HUES64 (cell line): ENCODE measurements at regions not wholly inside any gene's neighbourhood (a gene's known extent, or its start where the extent isn't known, plus 50 kb on each side); places are given as distances from the start of the nearest gene placed in this dataset.

Experiments used
- H3K27ac ChIP-seq: 2 replicates; pipeline ENCODE4 v1.7.0; 2013; ENCODE audit warnings: low read depth, low read length, inconsistent platforms
- H3K27me3 ChIP-seq: 2 replicates; pipeline ENCODE4 v1.6.1; 2013; ENCODE audit warnings: mild to moderate bottlenecking, low read length; ENCODE audit not compliant: insufficient read depth
- H3K36me3 ChIP-seq: 2 replicates; pipeline ENCODE4 v1.6.1; 2013; ENCODE audit warnings: mild to moderate bottlenecking, low read length; ENCODE audit not compliant: insufficient read depth
- H3K4me1 ChIP-seq: 2 replicates; pipeline ENCODE4 v1.6.1; 2013; ENCODE audit warnings: mild to moderate bottlenecking, low read length, moderate library complexity; ENCODE audit not compliant: insufficient read depth
- H3K4me3 ChIP-seq: 2 replicates; pipeline ENCODE4 v1.5.1; 2013; ENCODE audit warnings: mild to moderate bottlenecking, low read length, moderate library complexity
- H3K9ac ChIP-seq: 2 replicates; pipeline ENCODE4 v1.6.1; 2013; ENCODE audit warnings: mild to moderate bottlenecking, low read depth, low read length
- H3K9me3 ChIP-seq: 2 replicates; pipeline ENCODE4 v1.6.1; 2013; ENCODE audit warnings: low read depth, low read length; ENCODE audit not compliant: insufficient read depth
- WGBS: fragments of 150-250, 120-280 bp; methylation state at CpG from one replicate; pipeline ENCODE4 v1.1.7; 2013; ENCODE audit warnings: missing lambda C conversion rate; 5-methylcytosine and 5-hydroxymethylcytosine counted together

DNA sequence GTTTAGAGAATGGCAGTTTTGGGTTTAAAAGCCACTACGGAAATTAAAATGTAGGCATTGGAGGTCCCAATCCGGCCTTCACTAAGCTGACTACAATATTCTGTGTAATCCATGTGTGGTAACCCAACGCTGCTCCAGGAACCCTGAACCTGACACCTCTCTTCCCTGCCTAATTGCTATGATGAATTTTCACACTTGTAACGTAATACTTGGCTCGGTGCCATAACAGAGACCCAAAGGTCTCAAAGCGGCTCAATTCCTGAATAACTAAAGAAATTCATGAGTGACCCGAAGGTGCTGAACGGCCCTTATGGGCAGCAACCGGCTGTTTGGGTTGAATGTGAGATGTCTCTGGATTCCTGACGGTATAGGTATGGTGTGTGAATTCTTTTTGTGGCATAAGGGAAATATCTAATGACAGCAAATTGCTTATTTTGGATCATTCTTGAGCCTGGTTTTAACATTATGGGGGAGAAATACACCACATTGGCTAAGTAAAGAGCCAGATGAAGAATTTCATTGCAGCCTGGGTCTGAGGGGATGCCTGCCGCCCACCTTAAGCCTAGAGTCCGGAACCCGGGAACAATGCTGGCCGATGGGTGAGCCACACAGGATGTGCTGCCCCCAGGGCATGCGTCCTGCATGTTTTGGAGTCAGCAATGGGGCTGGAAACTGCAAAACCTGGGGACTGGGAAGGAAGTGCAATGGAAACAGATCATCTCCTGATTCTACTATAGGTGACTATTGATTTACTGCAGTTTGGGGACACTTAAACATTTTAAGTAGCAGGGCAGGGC lies 69.7 kb upstream of the FZD8 start:
- Histone ChIP-seq H3K9me3 (peaks cover 6% of the 10 kb centered on the region), H3K36me3 (no peaks in the 10 kb centered on the region), H3K9ac (no peak overlapping the region), H3K27me3 (no peaks in the 10 kb centered on the region), H3K4me1 (peaks cover 18% of the 10 kb centered on the region), H3K4me3 (no peak overlapping the region), H3K27ac (no peak overlapping the region)
- WGBS, result 74% methylated on average over 15 of the region's 15 CpGs

DNA sequence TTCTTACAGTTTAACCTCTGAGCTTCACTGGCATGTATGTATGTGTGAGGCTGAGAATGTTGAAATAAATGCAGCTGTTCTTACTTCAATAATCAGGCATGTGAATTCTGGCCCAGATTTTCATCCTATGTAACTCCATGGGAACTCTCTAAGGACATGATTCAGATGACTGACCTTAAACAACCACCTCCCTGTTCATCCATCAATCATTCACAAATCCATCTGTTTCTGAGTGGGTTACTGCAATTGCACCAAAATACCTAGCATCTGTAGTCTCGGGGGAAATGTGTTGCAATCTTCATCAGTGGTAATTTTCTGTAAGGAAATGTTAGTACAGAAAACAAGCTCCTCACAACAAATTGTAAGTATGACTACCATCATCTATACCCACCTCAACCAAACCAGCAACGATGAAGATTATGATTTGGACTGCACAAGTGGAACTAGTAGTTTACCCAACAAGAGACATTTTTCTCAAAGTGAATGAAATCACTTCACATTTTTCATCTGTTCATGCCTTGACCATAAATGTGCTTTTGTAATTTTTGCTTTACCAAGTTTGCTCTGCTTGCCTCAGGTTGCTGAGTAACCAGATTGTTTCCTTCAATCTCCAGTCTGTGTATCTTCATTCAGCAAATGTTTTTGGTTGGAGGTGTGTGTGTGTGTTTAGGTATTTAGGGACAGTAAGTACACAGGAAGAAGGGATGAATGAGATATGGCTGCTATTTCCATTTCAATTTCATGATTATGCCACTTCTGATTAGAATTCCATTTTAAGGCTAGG lies 65.7 kb upstream of the FZD8 start:
- Histone ChIP-seq H3K4me1 (peaks cover 25% of the 10 kb centered on the region), H3K4me3 (no peak overlapping the region), H3K27ac (no peak overlapping the region), H3K9me3 (peaks cover 8% of the 10 kb centered on the region; the same call in 1 of the 2 replicates), H3K27me3 (no peaks in the 10 kb centered on the region), H3K9ac (no peak overlapping the region), H3K36me3 (no peaks in the 10 kb centered on the region)
- 97% methylated on average over 1 of the region's 2 CpGs for WGBS

- H3K4me3 ChIP-seq, result no peak overlapping the region
- no CpG with 5 or more reads among the region's 3 CpGs for WGBS
Measured at GRCh38 chr10:35706959-35707358, 64.9 kb upstream of the FZD8 start.

GRCh38 chr10:35705671-35706070 lies 63.6 kb upstream of the FZD8 start:
- Histone ChIP-seq H3K9ac (no peak overlapping the region), H3K27me3 (no peaks in the 10 kb centered on the region), H3K4me1 (peaks cover 13% of the 10 kb centered on the region), H3K36me3 (no peaks in the 10 kb centered on the region), H3K9me3 (peaks cover 8% of the 10 kb centered on the region; the same call in 1 of the 2 replicates), H3K27ac (no peak overlapping the region), H3K4me3 (no peak overlapping the region)
- WGBS, result 89% methylated on average over 2 of the region's 2 CpGs

More at GRCh38 chr10:35706959-35707358, 64.9 kb upstream of the FZD8 start:
- Histone ChIP-seq H3K27ac (no peak overlapping the region), H3K27me3 (no peaks in the 10 kb centered on the region), H3K9ac (no peak overlapping the region), H3K9me3 (peaks cover 8% of the 10 kb centered on the region; the same call in 1 of the 2 replicates), H3K36me3 (no peaks in the 10 kb centered on the region), H3K4me1 (peaks cover 17% of the 10 kb centered on the region; the same call in 1 of the 2 replicates)

DNA sequence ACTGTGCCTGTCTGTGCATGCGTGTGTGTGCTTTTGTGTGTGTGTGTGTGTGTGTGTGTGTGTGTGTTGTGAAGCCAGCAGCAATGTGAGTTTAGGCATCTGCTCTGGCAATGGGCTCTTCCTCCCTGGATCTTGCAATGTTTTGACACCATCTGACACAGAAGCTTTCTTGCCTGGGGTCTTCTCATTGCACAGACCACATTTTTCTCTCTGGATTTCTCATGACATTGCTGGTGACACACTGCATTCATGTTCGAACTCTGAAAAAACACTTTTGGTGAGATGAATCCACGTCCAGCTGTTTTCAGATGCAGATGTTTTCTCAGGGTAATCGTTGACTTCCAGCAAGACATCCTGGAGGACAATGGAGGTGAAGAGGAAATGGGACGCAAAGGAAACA lies 63.0 kb upstream of the FZD8 start:
- no peaks in the 10 kb centered on the region for H3K36me3 ChIP-seq
- no peaks in the 10 kb centered on the region for H3K27me3 ChIP-seq
- H3K27ac ChIP-seq, result no peak overlapping the region
- no peak overlapping the region for H3K4me3 ChIP-seq
- H3K9ac ChIP-seq, result no peak overlapping the region
- 73% methylated on average over 5 of the region's 5 CpGs for WGBS
- H3K4me1 ChIP-seq, result peaks cover 17% of the 10 kb centered on the region
- peaks cover 8% of the 10 kb centered on the region; the same call in 1 of the 2 replicates for H3K9me3 ChIP-seq

- H3K9me3 ChIP-seq, result peaks cover 8% of the 10 kb centered on the region; the same call in 1 of the 2 replicates
- no peak overlapping the region for H3K27ac ChIP-seq
- H3K27me3 ChIP-seq, result no peaks in the 10 kb centered on the region
- H3K4me1 ChIP-seq, result peaks cover 23% of the 10 kb centered on the region
- no peak overlapping the region for H3K9ac ChIP-seq
- no peaks in the 10 kb centered on the region for H3K36me3 ChIP-seq
- H3K4me3 ChIP-seq, result no peak overlapping the region
Measured at GRCh38 chr10:35704401-35704800, 62.3 kb upstream of the FZD8 start.

DNA sequence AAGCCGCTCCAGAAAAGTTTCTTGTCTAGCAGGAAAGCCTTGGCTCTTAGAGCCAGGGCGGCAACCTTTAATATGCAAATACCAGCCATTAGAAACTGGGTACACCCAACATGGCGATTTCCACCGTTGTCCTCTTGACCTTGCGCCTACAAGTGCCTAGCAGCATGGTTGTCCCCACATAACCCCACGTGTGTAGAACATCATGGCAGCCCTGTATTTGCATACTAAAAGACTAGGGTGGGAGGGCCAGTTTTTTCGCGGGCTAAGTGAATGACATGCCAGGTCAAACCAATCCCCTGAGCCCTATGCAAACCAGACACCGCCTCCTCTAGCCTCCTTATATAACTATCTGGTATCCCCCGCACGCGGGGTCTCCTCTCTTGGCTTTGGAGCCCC lies 58.4 kb upstream of the FZD8 start:
- H3K36me3 ChIP-seq, result no peaks in the 10 kb centered on the region
- 53% methylated on average over 12 of the region's 12 CpGs for WGBS
- no peaks in the 10 kb centered on the region for H3K9me3 ChIP-seq
- H3K4me3 ChIP-seq, result no peak overlapping the region
- H3K27ac ChIP-seq, result no peak overlapping the region
- peaks cover 18% of the 10 kb centered on the region for H3K27me3 ChIP-seq
- peaks cover 38% of the 10 kb centered on the region for H3K4me1 ChIP-seq
- peak overlapping the region; percentile 4; the same call in 1 of the 2 replicates for H3K9ac ChIP-seq

DNA sequence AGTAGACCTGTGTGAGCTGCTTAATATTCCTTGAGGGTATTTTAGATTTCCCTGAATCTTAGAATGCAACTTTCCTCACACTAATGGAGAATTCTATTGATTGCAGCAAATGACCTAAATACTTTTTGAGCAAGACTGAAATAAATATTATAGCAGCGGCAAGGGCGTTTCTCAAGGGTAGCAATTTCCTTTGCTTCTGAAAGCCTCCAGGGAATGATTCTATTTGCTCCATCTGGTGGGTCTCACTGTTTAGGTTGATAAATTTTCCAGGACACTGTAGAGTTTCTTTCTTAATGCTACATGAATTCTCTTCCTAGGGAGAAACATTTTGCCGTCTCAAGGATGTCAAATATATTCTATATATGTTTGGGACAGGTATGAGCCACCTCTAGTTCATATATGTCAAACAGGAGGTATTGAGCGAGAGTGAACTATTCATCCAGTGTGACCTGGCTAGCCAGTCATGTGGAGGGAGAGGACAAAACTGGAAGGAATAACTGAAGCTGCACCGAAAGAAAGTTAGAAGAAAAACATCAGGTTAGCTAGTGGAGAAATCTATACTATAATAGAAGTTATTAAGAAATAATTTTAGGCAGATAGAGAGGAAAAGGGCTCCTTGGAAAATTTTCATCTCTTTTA lies 57.9 kb upstream of the FZD8 start:
- no peak overlapping the region for H3K27ac ChIP-seq
- no peak overlapping the region for H3K9ac ChIP-seq
- 89% methylated on average over 5 of the region's 5 CpGs for WGBS
- no peaks in the 10 kb centered on the region for H3K36me3 ChIP-seq
- H3K27me3 ChIP-seq, result peaks cover 19% of the 10 kb centered on the region
- peaks cover 34% of the 10 kb centered on the region for H3K4me1 ChIP-seq
- H3K9me3 ChIP-seq, result no peaks in the 10 kb centered on the region
- no peak overlapping the region for H3K4me3 ChIP-seq

DNA sequence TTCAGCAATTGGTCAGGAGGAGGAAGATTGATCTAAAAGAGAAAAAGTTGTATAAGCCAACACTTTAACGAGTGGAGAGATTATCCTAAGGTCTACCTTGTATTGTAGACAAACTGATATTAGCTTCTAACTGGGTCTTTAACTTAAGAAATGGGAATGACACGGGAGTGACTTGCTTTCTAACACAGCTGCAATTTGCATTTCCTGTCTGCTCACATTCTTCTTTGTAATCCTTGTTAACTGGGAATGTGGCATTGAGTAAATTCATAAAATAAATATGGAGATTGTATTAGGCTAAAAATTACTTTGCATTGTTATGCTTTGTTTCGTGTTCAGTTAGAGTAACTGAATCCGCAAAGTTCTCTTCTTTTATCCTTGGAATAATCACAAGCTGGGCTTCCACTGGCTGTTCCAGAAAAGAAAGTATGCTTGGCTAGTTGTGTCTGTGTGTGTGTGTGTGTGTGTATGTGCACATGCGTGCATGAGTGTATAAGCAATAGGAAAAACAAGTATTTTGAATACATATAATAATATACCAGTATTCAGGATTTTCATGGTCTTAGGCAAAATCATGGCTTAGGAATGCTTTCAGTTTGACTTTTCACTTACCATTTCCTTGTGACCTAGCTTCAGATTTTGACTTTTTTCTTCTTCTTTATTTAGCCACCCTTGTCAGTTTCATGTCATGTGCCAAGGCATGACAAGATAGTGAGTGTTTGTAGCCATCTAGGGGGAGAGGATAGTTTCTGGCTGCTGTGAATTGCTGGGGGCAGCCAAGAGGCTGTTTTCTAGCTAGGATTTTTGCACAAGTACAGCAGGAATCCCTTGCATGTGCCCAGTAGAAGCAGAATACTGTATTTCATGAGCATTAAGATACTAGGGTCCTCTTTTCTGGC lies 54.5 kb upstream of the FZD8 start:
- no peaks in the 10 kb centered on the region for H3K9me3 ChIP-seq
- no peak overlapping the region for H3K27ac ChIP-seq
- H3K4me1 ChIP-seq, result peaks cover 47% of the 10 kb centered on the region
- no peak overlapping the region for H3K9ac ChIP-seq
- H3K4me3 ChIP-seq, result no peak overlapping the region
- peaks cover 43% of the 10 kb centered on the region for H3K27me3 ChIP-seq
- H3K36me3 ChIP-seq, result no peaks in the 10 kb centered on the region
- 60% methylated on average over 5 of the region's 5 CpGs for WGBS

DNA sequence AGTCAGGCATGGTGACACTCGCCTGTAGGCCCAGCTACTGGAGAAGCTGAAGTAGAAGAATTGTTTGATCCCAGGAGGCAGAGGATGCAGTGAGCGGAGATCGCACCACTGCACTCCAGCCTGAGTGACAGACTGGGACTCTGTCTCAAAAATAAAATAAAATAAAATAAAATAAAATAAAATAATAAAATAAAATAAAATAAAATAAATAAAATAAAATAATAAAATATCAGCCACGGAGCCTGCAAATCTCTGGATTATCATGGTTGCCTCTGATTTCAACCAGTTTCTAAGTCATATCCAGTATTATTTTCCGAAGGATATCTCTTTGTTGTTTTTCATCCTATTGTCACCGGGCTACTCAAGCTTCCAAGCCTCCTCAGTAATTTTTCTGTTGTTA lies 51.7 kb upstream of the FZD8 start:
- H3K9ac ChIP-seq, result no peak overlapping the region
- peaks cover 46% of the 10 kb centered on the region for H3K4me1 ChIP-seq
- H3K27ac ChIP-seq, result no peak overlapping the region
- H3K9me3 ChIP-seq, result no peaks in the 10 kb centered on the region
- no peaks in the 10 kb centered on the region for H3K36me3 ChIP-seq
- WGBS, result 92% methylated on average over 6 of the region's 6 CpGs
- no peak overlapping the region for H3K4me3 ChIP-seq
- H3K27me3 ChIP-seq, result peaks cover 64% of the 10 kb centered on the region
